ENCODE measurements at regions not wholly inside any gene's neighbourhood (a gene's known extent, or its start where the extent isn't known, plus 50 kb on each side); places are given as distances from the start of the nearest gene placed in this dataset.

DNA sequence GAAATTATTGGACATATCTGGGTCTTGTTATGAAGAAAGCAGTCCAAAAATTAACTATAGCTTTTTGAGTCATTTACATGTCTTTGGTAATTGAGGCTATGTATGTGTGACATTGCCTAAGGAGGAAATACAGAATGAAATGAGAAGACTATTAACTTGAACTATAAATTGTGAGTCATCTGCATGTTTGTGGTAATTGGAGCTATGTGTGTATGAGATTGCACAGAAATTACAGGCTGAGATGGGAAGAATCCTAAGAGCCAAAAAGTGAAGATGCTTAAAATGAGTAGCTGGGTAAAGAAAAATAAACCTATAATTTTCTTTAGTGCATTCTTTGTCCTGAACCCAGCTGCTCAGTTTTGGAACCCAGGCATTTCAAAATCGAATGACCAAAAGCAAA, 747.6 kb upstream of the EDIL3 start (continued):
- no peak for TF ChIP-seq ZBTB11 (CRISPR knock-in tag; IDR thresholded peaks at IDR 0.05)
- no peak for TF ChIP-seq ZNF780A (CRISPR knock-in tag; IDR thresholded peaks at IDR 0.05)
- no peak for TF ChIP-seq ZC3H8 (IDR thresholded peaks at IDR 0.05)

DNA sequence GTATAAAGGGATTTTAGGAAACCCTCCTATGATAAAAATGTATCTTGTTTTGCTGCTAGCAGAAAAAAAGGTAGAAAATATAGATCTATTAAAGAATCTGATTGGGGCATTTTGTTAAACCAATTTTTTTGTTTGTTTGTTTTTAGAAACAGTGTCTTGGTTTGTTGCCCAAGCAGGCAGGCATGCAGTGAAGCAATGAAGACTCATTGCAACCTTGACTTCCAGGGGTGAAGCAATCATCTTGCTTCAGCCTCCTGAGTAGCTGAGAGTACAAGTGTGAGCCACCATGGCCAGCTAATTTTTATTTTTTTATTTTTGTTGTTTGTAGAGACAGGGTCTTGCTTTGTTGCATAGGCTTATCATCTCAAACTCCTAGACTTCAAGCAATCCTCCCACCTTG, 755.8 kb upstream of the EDIL3 start:
- POLR2A ChIA-PET, result no interaction called here
- DNase-seq (ENCODE audit: extremely low read depth in 1 of 4, low spot score in 3 of 4), result no peak

More for the DNA sequence above, 755.8 kb upstream of the EDIL3 start:
- no TSS peak for BruUV-seq (replicated peaks)
- no peaks in the 10 kb centered on the region for H3K9me1 ChIP-seq (ENCODE audit: control insufficient read depth, insufficient read depth, low read length)
- no peak for ATAC-seq
- intact Hi-C loops (cut with micrococcal nuclease), result no loop called here
- CTCF ChIA-PET (ENCODE audit: low intra/inter-chr PET ratio), result no interaction called here
- no peaks in the 10 kb centered on the region for H4K20me1 ChIP-seq (replicated peaks; ENCODE audit: control insufficient read depth, insufficient read depth, low read length)
- no peaks in the 10 kb centered on the region for H3K36me3 ChIP-seq (ENCODE audit: control insufficient read depth, insufficient read depth, low read length)
- H3K27ac ChIP-seq (ENCODE audit: extremely low read depth, low read depth, low read length), result no peak overlapping the region
- no peaks in the 10 kb centered on the region for H3K27me3 ChIP-seq (ENCODE audit: control insufficient read depth in 2 of 2, insufficient read depth in 2 of 2, low read length in 2 of 2)
- no peak overlapping the region for H2AFZ ChIP-seq (ENCODE audit: low read depth, low read length)
- no peak for FAIRE-seq
- no peak overlapping the region for H3K9ac ChIP-seq (ENCODE audit: insufficient read depth in 1 of 2, low read depth in 2 of 2, low read length in 2 of 2)
- TF ChIP-seq ZNF324 (CRISPR knock-in tag; IDR thresholded peaks at IDR 0.05) (no peak), ARID4B (CRISPR knock-in tag; IDR thresholded peaks at IDR 0.05) (no peak), USF1 (CRISPR knock-in tag; IDR thresholded peaks at IDR 0.05) (no peak), ZKSCAN1 (IDR thresholded peaks at IDR 0.05; ENCODE audit: low read depth, low read length) (no peak)
- H3K4me1 ChIP-seq (replicated peaks in 1 of 2; ENCODE audit: control insufficient read depth in 2 of 2, insufficient read depth in 2 of 2, low read length in 2 of 2), result no peaks in the 10 kb centered on the region
- no peaks in the 10 kb centered on the region for H3K79me2 ChIP-seq (ENCODE audit: control insufficient read depth, insufficient read depth, low read length)
- H3K4me2 ChIP-seq (ENCODE audit: insufficient read depth, low read length), result no peak overlapping the region
- H3K4me3 ChIP-seq, result no peak overlapping the region
- in situ Hi-C loops (cut with MboI), result no loop called here
- H3K9me3 ChIP-seq (replicated peaks; ENCODE audit: control insufficient read depth, insufficient read depth, low read depth, low read length), result no peaks in the 10 kb centered on the region; the same call in 1 of the 2 replicates
